Activated T-helper 2 cell treated with anti-CD3 and anti-CD28 coated beads, Interferon-gamma antibody, Interleukin-2, Interleukin-4, amounts not matched to agents 10 μg/mL and 5 μg/mL and 100 μg/mL, durations not matched to agents 14 hours and 24 hours and 36 hours (primary cell): ENCODE measurements at regions not wholly inside any gene's neighbourhood (a gene's known extent, or its start where the extent isn't known, plus 50 kb on each side); places are given as distances from the start of the nearest gene placed in this dataset.

Experiments
- DNase-seq: peaks from one replicate; pipeline ENCODE4 v3.0.0; 2021; ENCODE audit warnings: low spot score
- H3K27ac Mint-ChIP-seq: one replicate; pipeline ENCODE4 v1.8.0; 2021; ENCODE audit warnings: mixed read lengths
- H3K27me3 Mint-ChIP-seq: one replicate; pipeline ENCODE4 v1.8.0; 2021; ENCODE audit warnings: low read depth, mixed read lengths
- H3K36me3 Mint-ChIP-seq: one replicate; pipeline ENCODE4 v1.8.0; 2021; ENCODE audit warnings: low read depth, mixed read lengths
- H3K4me1 Mint-ChIP-seq: one replicate; pipeline ENCODE4 v1.8.0; 2021; ENCODE audit warnings: low read depth, mixed read lengths
- H3K4me3 Mint-ChIP-seq: one replicate; pipeline ENCODE4 v1.8.0; 2021; ENCODE audit warnings: low read depth, mild to moderate bottlenecking, moderate library complexity, mixed read lengths
- H3K9me3 Mint-ChIP-seq: one replicate; pipeline ENCODE4 v1.8.0; 2021; ENCODE audit warnings: mixed read lengths
- intact Hi-C: fragments of 100-400 bp; cut with micrococcal nuclease; formaldehyde crosslinking; loops from one replicate; pipeline ENCODE4 v1.15.1; 2023

DNA sequence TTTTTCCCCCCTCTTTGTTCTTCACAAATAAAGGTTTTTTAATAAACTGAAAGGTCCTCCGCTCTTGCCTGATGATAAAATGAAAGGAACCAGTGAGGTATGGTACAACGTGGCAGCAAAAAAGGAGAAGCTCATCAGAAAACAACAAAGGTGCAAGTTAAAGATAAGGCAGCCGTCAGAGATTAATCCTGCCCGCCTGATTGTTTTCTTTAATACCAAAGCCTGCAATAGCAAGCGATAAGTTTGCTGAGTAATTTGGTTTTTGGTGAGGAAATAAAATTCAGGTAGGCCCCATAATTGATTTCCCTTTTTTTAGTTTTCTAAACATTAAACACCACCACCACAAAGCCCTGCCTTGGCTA, 177.9 kb downstream of the MBOAT1 start:
- Mint-ChIP-seq H3K4me3 (no peak overlapping the region), H3K9me3 (no peaks in the 10 kb centered on the region), H3K36me3 (no peaks in the 10 kb centered on the region), H3K27ac (no peak overlapping the region), H3K27me3 (peaks cover 3% of the 10 kb centered on the region), H3K4me1 (no peaks in the 10 kb centered on the region)
- DNase-seq, result no peak
- intact Hi-C loops, result no loop called here

DNA sequence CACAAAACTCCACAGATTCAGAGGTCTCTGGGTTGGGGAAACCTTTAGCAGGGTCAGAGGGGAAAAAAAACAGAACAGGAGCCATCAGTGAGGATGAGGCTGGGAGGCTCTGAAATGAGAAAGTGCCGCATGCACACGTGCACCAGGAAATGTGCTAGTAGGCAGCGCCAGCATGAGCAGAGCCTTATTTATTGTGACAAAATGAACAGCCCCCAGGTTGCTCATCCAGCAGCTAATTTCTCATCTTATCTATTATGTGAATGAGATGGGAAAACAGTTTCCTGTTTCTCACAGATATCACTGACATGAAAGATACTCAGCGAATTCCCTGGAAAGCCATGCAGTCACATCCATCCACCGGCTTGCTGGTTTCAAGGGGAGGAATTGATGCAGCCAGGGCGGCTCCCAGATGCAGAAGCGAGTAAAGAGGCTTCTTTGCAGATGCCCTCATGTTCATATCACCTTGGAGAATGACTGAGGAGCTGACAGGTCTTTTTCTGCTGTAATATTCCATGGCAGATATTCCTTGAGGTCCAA, 176.1 kb downstream of the MBOAT1 start:
- no peak for DNase-seq
- H3K4me1 Mint-ChIP-seq, result no peaks in the 10 kb centered on the region
- no peak overlapping the region for H3K27ac Mint-ChIP-seq
- H3K36me3 Mint-ChIP-seq, result no peaks in the 10 kb centered on the region
- intact Hi-C loops, result no loop called here
- H3K4me3 Mint-ChIP-seq, result no peak overlapping the region
- H3K27me3 Mint-ChIP-seq, result peaks cover 3% of the 10 kb centered on the region
- H3K9me3 Mint-ChIP-seq, result no peaks in the 10 kb centered on the region

DNA sequence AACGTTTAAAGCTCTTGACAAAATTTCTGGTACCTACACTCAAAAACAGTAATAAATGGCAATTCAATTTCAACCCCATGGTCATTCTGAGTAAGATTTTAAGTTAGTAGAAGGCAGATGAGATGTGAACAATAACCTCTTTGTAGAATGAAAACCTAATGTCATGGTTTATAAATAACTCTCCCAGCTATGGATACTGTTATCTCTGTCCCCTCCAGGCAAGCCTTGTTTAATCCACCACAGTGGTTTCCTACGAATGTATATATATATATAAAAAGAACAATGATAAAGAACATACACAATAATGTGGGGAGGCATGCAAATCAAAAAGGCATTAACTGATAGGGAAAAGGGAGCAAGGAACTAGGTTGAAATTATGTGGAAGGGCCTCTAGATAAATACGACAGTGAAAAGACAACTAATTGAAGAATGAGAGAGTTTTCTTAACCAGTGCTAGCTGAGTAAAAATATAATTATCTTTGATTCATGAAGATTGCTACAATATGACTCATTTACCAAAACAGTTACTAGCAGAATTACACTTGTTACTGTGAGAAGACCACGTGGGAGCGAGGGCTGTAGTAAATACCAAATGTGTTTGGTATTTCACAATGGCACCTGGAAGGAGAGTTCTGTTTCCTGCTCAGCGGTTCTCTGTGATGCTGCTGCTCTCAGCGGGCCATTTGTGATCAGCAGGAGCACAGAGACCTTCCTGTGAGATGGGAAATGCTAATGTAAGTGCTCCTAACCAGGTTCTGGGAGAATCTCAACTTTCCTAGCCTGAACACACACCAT, 173.7 kb downstream of the MBOAT1 start:
- Mint-ChIP-seq H3K27ac (no peak overlapping the region), H3K36me3 (no peaks in the 10 kb centered on the region), H3K9me3 (no peaks in the 10 kb centered on the region), H3K4me3 (no peak overlapping the region), H3K27me3 (peaks cover 3% of the 10 kb centered on the region), H3K4me1 (no peaks in the 10 kb centered on the region)
- intact Hi-C loops, result no loop called here
- DNase-seq, result no peak

DNA sequence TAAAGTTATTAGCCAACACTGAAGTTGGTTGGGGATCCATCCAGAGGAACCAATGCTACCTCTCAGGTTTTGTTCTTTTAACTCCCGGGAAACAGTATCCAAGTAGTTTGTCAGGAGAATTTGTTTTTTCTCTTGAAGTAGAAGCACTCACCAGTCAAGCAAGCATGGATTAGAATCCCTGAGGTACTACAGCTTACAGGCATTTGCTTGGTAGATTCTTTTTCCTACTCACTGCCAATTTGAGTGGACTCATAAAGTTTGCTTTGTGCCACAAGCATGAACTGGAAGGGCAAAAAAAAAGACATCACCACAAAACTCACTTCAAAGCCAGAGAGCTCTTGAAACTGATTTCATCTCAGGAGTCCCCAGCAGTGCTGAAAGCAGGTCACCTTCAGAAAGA, 167.4 kb downstream of the MBOAT1 start:
- DNase-seq, result no peak
- intact Hi-C loops, result no loop called here
- Mint-ChIP-seq H3K4me1 (no peaks in the 10 kb centered on the region), H3K9me3 (no peaks in the 10 kb centered on the region), H3K4me3 (no peak overlapping the region), H3K36me3 (no peaks in the 10 kb centered on the region), H3K27ac (no peak overlapping the region), H3K27me3 (peaks cover 2% of the 10 kb centered on the region)
